NK-92 treated with Interleukin-12 subunit alpha and Interleukin-12 subunit beta, amount 100 ng/mL, for 24 hours (cell line): ENCODE measurements at regions not wholly inside any gene's neighbourhood (a gene's known extent, or its start where the extent isn't known, plus 50 kb on each side); places are given as distances from the start of the nearest gene placed in this dataset.
"Not testable (repeated sequence)": the region's sequence is repeated elsewhere in the genome, so short reads cannot be mapped to it uniquely, and the experiment has no call there.

Experiments used
- DNase-seq: peaks from one replicate; lab custom pipeline; 2025; lab: John Stamatoyannopoulos, UW

DNA sequence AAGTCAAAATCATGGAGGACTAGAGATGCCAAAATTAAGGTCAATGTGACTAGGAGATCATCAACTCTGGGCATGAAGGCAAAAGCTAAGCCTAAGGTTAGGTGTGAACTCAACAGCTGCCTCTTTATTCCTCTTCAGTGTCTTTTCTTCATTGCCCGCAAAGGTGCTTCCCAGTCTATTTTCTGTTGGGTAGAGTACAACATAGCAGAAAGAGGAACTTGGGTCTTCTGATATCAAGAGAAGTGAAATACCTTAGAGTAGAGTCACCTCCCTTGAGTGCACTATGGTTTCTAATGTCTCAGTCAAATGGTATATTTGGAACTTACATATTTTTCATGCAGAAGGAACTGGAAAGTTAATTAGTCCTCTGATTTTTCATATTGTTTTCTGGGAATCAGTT, 122.5 kb upstream of the GRIN3A start:
- no peak for DNase-seq

DNA sequence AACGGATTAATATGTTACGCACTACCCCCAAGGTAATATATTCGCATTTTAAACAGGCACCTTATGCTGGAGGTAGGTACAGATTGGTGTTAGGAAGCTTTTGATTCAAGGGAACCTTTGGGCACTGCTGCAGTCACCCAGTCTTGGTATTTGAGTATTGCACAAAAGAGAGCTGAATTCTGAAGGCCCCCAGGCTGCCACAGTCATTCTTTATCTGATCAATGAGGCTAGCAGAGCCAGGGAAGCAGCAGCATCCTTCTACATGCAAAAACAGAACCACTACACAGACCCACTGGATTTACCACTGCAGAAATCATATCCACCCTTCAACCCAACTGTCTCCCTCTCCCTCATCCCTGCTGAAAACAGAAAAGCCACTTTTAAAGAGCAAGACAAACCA, 121.2 kb upstream of the GRIN3A start:
- DNase-seq: no peak

DNA sequence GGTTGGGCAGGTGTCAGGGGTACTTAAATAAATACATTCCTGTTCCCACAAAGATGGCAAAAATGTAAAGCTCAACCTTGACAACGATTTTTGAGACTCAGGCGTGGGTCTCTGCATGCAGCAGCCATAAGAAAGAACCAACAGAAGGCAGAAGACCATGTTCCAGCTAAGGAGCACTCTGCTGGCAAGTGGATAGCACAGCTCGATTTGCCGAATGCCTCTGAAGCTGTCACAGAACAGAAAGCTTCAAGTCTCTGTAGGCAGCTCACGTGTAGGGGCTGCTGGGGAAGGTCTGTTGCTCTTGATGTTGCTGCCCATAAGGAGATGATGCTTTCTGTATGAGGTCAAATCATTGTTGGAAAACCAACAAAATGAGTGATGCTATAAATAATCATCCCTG, 119.6 kb upstream of the GRIN3A start:
- DNase-seq: no peak

DNA sequence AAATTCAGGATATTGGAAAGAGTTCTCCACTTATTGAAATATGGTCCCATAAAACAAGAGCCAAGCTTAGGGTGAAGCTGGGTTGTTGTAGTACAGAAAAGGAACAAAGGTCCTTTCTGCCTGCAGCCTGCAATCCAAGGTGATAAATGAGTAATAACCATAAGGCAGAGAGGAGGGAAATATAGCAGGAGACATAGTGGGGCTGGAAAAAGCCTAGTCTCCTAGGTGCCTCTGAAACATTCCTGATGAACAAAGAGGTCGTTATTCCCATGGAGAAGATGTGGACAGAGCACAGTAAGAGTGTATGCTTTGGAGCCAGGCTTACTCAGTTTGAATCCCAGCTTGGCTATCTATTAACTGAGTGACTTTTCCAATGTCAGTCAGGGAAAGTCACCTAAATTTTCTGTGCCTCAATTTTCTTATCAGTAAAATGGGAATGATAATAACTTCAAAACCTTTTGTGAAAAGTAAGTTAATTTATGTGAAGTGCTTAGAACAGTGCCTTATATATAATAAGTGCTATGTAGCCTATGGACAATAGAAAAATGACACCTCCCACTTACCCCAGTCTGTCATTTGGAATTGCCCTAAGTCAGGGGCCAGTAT, 110.8 kb upstream of the GRIN3A start:
- DNase-seq: no peak

DNA sequence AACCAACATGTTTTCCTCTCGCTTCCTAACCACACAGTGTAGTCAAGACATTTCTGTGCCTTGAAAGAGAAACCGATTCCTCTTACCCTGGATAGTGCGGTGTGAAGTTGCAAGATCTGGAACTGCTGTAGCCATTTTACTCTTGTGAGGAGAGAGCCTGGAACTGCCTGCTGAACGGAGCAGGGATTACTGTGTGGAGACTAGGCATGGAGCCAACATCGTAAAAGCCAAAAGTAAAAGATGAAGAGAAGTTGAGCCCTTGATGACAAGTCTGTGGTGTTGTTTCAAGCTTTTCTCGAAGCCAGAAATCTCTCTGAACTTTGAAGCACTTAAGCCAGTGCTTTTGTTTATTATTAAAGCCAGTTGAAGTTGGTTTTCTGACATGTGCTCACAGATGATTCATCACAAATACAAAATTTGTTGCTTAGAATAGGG, 110.1 kb upstream of the GRIN3A start:
- no peak for DNase-seq

DNA sequence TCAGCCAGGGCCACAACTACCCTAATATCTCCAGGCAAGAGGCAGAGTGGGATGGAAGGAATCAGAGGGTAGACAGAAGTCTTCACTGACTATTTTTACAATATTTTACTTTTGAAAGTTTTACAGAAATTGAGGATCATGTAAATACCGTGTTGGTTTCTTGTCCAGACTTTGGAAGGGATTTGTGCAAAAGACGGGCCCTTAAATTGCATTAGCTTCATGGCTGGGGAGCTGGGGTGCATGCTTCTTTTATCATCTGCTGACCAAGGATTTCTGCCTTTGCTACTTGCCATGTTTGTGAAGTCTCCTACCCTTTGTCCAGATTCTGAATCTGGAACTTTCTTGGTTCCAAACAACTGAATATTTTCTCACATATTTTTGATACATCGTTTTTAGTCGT, 107.7 kb upstream of the GRIN3A start:
- no peak for DNase-seq

DNA sequence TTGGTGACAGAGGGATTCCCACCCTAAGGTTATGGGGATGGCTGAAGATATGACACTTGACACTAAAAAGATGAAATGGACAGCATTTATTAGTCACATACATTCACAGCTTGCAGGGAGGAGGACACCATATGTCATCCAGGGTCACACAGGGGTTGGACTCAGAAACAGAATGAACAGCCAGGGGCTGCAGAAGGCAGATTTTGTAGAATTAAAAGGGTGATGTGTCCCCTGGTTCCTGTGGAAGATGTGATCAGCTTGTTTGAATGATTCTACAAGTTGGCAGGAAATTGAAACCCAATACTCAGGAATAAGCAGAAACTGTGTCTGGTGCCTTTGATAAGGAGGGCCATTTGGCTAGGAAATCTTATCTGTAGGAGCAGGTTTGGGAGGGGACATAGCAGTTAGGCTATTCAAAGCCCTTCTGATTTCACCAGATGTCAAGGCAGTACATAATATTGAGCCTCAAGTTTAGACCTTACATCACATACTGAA, 102.3 kb upstream of the GRIN3A start:
- DNase-seq: no peak

DNA sequence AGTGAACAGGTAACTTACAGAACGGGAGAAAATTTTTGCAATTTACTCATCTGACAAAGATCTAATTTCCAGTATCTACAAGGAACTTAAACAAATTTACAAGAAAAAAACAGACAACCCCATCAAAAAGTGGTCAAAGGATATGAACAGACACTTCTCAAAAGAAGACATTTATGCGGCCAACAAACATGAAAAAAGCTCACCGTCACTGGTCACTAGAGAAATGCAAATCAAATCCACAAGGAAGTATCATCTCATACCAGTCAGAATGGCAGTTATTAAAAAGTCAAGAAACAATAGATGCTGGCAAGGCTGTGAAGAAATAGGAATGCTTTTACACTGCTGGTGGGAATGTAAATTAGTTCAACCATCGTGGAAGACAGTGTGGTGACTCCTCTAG, 100.5 kb upstream of the GRIN3A start:
- DNase-seq: not testable (repeated sequence)

DNA sequence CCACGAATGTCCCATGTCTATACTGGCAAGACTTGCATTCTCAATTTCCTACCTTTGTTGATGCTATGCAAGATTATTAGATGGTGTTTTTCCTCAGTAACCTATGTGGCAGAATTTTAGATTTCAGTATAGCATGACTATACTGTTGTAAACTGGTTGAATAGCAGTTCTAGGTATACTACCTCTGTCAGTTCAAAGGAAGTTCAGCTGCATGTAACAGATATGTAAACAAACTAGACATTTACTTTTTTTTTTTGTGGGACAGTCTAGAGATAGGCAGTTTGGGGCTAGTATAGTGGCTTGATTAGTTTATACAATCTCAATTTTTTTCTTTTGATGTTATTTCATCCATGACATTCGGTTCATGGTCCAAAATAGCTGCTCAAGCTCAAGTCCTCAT, 97.6 kb upstream of the GRIN3A start:
- DNase-seq: no peak

DNA sequence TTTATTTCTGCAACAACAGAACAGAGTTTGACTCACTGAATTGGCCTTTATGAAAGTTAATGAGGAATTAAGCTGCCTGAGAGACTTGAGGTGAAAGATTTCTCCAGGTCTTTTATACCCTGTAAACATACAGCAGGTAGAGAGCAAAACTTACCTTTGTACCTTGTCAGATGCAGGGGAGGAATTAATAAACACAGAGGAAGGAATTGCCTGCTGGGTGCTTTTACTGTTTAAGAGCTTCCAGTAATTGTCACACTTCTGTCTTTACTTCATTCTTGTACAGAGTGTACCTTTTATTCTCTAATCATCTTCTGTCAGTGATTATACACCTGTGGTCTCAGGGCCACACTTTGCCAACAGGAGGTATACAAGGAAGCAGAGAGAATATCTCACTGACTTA, 94.0 kb upstream of the GRIN3A start:
- DNase-seq: no peak

DNA sequence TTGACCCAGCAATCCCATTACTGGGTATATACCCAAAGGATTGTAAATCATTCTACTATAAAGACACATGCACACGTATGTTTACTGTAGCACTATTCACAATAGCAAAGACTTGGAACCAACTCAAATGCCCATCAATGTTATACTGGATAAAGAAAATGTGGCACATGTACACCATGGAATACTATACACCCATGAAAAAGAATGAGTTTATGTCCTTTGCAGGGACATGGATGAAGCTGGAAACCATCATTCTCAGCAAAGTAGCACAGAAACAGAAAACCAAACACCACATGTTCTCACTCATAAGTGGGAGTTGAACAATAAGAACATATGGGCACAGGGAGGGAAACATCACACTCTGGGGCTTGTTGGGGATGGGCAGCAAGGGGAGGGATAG, 83.0 kb upstream of the GRIN3A start:
- not testable (repeated sequence) for DNase-seq

DNA sequence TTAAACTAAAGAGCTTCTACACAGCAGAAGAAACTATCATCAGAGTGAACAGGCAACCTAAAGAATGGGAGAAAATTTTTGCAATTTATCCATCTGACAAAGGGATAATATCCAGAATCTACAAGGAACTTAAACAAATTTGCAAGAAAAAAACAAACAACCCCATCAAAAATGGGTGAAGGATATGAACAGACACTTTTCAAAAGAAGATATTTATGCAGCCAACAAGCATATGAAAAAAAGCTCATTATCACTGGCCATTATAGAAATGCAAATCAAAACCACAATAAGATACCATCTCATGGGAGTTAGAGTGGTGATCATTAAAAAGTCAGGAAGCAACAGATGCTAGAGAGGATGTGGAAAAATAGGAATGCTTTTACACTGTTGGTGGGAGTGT, 82.5 kb upstream of the GRIN3A start:
- DNase-seq: not testable (repeated sequence)

DNA sequence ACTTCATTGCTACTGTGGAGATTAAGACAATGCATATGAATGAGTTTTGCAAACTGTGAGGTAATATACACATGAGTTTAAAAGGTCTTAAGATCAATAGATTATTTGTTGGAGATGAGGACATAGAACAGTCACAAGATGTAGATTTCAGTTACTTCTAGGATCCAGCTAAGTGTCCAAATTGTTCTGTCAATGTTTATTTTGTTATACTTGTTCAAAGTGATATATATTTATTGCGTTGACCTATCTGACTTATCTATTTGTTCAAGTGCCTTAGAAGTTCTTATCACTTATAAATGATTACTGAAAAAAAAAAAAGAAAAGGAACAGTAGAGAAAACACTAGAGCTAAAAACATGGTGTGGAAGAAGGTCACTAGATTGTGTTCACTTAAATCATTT, 75.6 kb upstream of the GRIN3A start:
- DNase-seq: no peak

DNA sequence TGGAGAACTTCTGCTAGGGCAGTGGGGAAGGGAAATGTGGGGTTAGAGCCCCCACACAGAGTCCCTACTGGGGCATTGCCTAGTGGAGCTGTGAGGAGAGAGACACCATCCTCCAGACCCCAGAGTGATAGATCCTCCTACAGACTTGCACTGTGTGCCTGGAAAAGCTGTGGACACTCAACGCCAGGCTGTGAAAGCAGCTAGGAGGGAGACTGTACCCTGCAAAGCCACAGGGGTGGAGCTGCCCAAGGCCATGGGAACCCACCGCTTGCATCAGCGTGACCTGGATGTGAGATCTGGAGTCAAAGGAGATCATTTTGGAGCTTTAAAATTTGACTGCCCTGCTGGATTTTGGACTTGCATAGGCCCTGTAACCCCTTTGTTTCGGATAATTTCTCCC, 69.4 kb upstream of the GRIN3A start:
- not testable (repeated sequence) for DNase-seq

DNA sequence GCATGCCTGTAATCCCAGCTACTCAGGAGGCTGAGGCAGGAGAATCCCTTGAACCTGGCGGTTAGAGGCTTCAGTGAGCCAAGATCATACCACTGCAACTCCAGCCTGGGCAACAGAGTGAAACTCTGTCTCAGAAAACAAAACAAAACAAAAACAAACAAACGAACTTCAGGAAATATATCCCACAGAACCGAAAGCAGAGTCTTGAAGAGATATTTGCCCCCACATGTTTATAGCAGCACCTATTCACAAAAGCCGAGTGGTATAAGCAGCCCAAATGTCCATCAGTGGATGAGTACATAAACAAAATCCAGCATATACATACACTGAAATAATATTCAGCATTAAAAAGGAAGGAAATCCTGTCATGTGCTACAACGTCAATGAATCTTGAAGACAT, 57.6 kb upstream of the GRIN3A start:
- no peak for DNase-seq

DNA sequence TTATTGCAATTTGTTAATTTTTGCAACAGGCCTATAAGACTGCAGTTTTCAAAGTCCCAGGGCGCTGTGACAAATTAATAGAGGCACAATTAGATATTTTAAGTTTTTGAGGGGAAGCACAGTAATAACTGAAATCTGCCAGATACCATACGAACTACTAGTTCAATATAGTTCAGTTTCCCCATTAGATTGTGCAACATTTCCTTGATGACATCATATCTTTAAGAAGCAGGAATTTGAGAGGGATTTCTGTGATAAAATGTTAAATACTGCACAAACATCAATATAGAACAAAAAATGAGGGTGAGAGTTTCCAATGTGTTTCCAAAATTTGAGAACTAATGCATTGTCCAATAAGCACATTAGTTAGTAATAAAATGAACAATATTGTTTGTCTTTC, 56.7 kb upstream of the GRIN3A start:
- DNase-seq: no peak

DNA sequence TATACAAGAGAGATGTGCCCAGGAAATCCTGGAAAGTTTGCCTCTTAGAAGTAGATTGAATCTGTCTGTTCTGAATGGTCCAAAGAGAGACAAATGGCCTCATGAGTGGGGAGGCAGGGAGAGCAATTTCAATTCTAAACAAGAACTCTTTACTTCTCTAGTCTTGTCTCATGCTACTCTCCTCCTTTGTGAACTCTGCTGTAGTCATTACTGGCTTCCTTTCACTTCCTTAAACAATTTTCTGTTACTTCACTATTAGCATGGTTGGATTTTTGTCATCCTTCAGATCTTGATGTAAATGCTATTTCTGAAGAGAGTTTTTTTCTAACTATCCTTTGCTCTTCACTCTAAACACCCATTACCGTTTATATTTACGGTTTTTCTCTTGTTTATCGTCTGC, 54.0 kb upstream of the GRIN3A start:
- DNase-seq: no peak

DNA sequence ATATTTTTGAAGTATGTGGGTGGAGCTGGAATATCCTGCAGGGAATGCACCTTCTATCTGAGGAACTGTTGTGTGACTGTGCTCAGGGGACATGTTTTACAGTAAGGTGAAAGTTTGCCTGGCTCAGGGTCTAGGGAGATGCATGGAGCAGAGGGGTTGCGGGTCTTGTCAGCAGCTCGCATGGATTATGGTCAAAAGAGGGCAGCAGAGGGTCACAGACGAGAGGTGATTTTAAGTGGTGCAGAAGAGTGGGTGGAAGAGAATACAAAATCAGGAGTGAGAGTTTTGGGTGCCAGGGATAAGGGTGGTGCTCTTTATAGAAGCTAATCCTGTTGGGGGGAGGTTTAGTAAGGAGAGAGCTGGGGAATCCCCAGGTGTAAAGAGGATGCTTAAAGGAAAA, 53.5 kb upstream of the GRIN3A start:
- DNase-seq: no peak

DNA sequence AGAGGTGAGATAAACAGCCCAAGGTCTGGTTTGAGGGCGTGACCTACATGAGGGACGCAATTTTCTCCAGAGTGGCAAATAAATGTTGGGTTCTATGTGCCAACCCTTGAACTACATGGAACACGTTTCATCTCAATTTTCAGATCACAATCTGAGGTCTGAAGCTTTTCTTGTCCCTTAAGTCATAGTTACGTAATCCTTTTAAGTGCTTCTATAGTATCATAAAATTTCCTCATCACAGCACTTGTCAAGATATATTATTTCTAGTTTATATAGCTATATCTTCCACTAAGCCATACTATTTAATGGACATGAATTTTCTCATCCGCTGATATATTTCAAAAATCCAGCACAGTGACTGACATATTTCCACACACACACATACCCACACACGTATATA, 53.1 kb upstream of the GRIN3A start:
- no peak for DNase-seq
